ENCODE measurements at regions not wholly inside any gene's neighbourhood (a gene's known extent, or its start where the extent isn't known, plus 50 kb on each side); places are given as distances from the start of the nearest gene placed in this dataset.

GRCh38 chr5:93245226-93245625, 335.8 kb downstream of the NR2F1-AS1 start:
- no peak overlapping the region for H3K27ac ChIP-seq (replicated peaks)
- TF ChIP-seq POLR2AphosphoS5 (IDR thresholded peaks at IDR 0.05; ENCODE audit: low read depth), result no peak
- no peak for TF ChIP-seq SPI1 (IDR thresholded peaks at IDR 0.05; ENCODE audit: borderline replicate concordance, low read depth)
- TF ChIP-seq GABPA (IDR thresholded peaks at IDR 0.05; ENCODE audit: low read depth), result no peak
- no peak for TF ChIP-seq REST (IDR thresholded peaks at IDR 0.05; ENCODE audit: insufficient replicate concordance, low read depth)
- TF ChIP-seq CTCF (IDR thresholded peaks at IDR 0.05; ENCODE audit: insufficient read depth, low read length), result no peak
- H3K27me3 ChIP-seq (ENCODE audit: insufficient read depth, poor library complexity, severe bottlenecking), result no peaks in the 10 kb centered on the region
- DNase-seq (ENCODE audit: low read depth in 1 of 2, low spot score in 1 of 2), result no peak
- H3K4me3 ChIP-seq (replicated peaks; ENCODE audit: insufficient read depth, low read length), result no peak overlapping the region

- TF ChIP-seq POLR2AphosphoS5 (IDR thresholded peaks at IDR 0.05; ENCODE audit: low read depth) (no peak), CTCF (IDR thresholded peaks at IDR 0.05; ENCODE audit: insufficient read depth, low read length) (no peak), REST (IDR thresholded peaks at IDR 0.05; ENCODE audit: insufficient replicate concordance, low read depth) (no peak), GABPA (IDR thresholded peaks at IDR 0.05; ENCODE audit: low read depth) (no peak), SPI1 (IDR thresholded peaks at IDR 0.05; ENCODE audit: borderline replicate concordance, low read depth) (no peak)
- H3K4me3 ChIP-seq (replicated peaks; ENCODE audit: insufficient read depth, low read length), result no peak overlapping the region
- no peak overlapping the region for H3K27ac ChIP-seq (replicated peaks)
- DNase-seq (ENCODE audit: low read depth in 1 of 2, low spot score in 1 of 2), result no peak
- H3K27me3 ChIP-seq (ENCODE audit: insufficient read depth, poor library complexity, severe bottlenecking), result no peaks in the 10 kb centered on the region
Observed at GRCh38 chr5:93243481-93243880, 337.5 kb downstream of the NR2F1-AS1 start.

GRCh38 chr5:93240228-93240834, 340.7 kb downstream of the NR2F1-AS1 start:
- no peak overlapping the region for H3K4me3 ChIP-seq (replicated peaks; ENCODE audit: insufficient read depth, low read length)
- no peak for DNase-seq (ENCODE audit: low read depth in 1 of 2, low spot score in 1 of 2)
- no peaks in the 10 kb centered on the region for H3K27me3 ChIP-seq (ENCODE audit: insufficient read depth, poor library complexity, severe bottlenecking)
- H3K27ac ChIP-seq (replicated peaks), result no peak overlapping the region
- TF ChIP-seq POLR2AphosphoS5 (IDR thresholded peaks at IDR 0.05; ENCODE audit: low read depth), result no peak
- no peak for TF ChIP-seq CTCF (IDR thresholded peaks at IDR 0.05; ENCODE audit: insufficient read depth, low read length)
- TF ChIP-seq REST (IDR thresholded peaks at IDR 0.05; ENCODE audit: insufficient replicate concordance, low read depth), result no peak
- TF ChIP-seq SPI1 (IDR thresholded peaks at IDR 0.05; ENCODE audit: borderline replicate concordance, low read depth), result no peak
- TF ChIP-seq GABPA (IDR thresholded peaks at IDR 0.05; ENCODE audit: low read depth), result no peak

All from HL-60 (cell line).